ENCODE measurements at regions not wholly inside any gene's neighbourhood (a gene's known extent, or its start where the extent isn't known, plus 50 kb on each side); places are given as distances from the start of the nearest gene placed in this dataset.

DNA sequence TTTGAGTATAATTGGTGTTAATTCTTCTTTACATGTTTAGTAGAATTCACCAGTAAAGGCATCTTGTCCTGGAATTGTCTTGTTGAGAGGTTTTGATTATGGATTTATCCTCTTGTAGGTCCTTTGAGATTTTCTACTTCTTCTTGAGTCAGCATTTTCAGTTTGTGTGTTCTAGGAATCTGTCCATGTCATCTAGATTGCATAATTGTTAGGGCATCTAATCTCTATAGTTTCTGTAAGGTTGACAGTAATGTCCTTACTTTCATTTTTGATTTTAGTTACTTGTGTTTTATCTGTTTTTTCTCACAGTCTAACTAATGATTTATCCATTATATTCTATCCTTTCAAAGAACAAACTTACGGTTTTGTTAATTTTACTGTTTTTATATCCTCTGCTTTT, 492.0 kb downstream of the FGF9 start:
- ChIA-PET CTCF (no interaction called here), POLR2A (ENCODE audit: unreplicated experiment) (no interaction called here)
- Histone ChIP-seq H3K79me2 (ENCODE audit: low read length) (no peaks in the 10 kb centered on the region), H3K27ac (ENCODE audit: low read length) (no peak overlapping the region), H3F3A (ENCODE audit: low read length, unreplicated experiment) (no peaks in the 10 kb centered on the region), H3K4me2 (ENCODE audit: low read length) (no peak overlapping the region), H3K9me3 (ENCODE audit: low read length) (no peaks in the 10 kb centered on the region), H3K27me3 (ENCODE audit: low read length) (no peaks in the 10 kb centered on the region), H3K4me3 (ENCODE audit: low read length) (no peak overlapping the region), H3K9me2 (replicated peaks; ENCODE audit: low read length) (no peaks in the 10 kb centered on the region), H3K4me1 (ENCODE audit: insufficient read depth, low read length) (no peaks in the 10 kb centered on the region), H4K20me1 (ENCODE audit: low read length) (no peaks in the 10 kb centered on the region), H2AFZ (ENCODE audit: low read length) (no peak overlapping the region), H3K9ac (ENCODE audit: low read length) (no peak overlapping the region), H3K36me3 (ENCODE audit: low read depth, low read length) (no peaks in the 10 kb centered on the region)
- BruUV-seq (replicated peaks), result no TSS peak
- ATAC-seq (no peak), DNase-seq (no peak)
- intact Hi-C loops (cut with micrococcal nuclease), result no loop called here
- TF ChIP-seq, protein P1, sequence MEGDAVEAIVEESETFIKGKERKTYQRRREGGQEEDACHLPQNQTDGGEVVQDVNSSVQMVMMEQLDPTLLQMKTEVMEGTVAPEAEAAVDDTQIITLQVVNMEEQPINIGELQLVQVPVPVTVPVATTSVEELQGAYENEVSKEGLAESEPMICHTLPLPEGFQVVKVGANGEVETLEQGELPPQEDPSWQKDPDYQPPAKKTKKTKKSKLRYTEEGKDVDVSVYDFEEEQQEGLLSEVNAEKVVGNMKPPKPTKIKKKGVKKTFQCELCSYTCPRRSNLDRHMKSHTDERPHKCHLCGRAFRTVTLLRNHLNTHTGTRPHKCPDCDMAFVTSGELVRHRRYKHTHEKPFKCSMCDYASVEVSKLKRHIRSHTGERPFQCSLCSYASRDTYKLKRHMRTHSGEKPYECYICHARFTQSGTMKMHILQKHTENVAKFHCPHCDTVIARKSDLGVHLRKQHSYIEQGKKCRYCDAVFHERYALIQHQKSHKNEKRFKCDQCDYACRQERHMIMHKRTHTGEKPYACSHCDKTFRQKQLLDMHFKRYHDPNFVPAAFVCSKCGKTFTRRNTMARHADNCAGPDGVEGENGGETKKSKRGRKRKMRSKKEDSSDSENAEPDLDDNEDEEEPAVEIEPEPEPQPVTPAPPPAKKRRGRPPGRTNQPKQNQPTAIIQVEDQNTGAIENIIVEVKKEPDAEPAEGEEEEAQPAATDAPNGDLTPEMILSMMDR (conservative IDR thresholded peaks at IDR 0.05; ENCODE audit: low read depth, low read length), result no peak
- TF ChIP-seq EZH2phosphoT487 (IDR thresholded peaks at IDR 0.05; ENCODE audit: borderline replicate concordance, low read length) (no peak), EZH2 (IDR thresholded peaks at IDR 0.05; ENCODE audit: low read length, unreplicated experiment) (no peak)

DNA sequence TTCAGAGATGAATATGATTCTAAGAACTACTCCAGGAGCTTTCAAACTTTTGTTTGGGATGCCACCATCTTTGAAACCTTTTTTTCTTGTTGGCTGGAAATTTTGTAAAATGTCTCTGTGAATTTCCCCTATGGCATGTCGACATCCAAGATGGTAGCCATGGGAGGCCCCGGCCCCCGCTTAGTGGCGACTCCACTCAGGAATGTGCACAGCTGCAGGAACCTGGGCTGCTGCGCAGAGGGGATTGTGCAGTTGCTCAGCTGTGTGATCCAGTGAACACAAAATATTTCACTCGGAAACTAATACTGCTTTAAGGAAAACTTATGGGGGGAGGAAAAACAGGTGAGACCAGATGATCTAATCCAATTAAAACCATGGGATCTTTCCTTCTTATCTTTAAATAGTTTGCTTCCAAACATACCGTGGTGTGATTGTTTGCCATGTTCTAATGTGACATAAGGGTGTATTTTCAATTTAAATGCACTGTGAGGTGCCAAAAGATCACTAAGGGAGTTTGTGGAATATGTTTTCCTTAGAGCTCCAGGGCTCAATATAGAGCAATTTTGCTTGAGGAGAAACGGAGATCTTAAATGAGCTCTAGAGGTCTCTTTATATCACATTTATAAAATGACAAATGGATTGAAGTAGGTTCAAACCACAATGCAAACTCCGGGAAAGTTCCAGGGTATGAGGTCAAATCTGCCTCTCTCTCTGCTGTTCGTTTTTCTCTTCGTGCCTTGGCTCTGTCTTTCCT, 497.7 kb downstream of the FGF9 start:
- Histone ChIP-seq H3F3A (ENCODE audit: low read length, unreplicated experiment) (no peaks in the 10 kb centered on the region), H3K4me2 (ENCODE audit: low read length) (no peak overlapping the region), H3K9ac (ENCODE audit: low read length) (no peak overlapping the region), H3K4me3 (ENCODE audit: low read length) (no peak overlapping the region), H3K9me2 (replicated peaks; ENCODE audit: low read length) (no peaks in the 10 kb centered on the region), H4K20me1 (ENCODE audit: low read length) (no peaks in the 10 kb centered on the region), H2AFZ (ENCODE audit: low read length) (no peak overlapping the region), H3K27ac (ENCODE audit: low read length) (no peak overlapping the region), H3K79me2 (ENCODE audit: low read length) (no peaks in the 10 kb centered on the region), H3K4me1 (ENCODE audit: insufficient read depth, low read length) (no peaks in the 10 kb centered on the region), H3K9me3 (ENCODE audit: low read length) (no peaks in the 10 kb centered on the region), H3K36me3 (ENCODE audit: low read depth, low read length) (no peaks in the 10 kb centered on the region), H3K27me3 (ENCODE audit: low read length) (no peaks in the 10 kb centered on the region)
- no peak for ATAC-seq
- intact Hi-C loops (cut with micrococcal nuclease), result no loop called here
- no TSS peak for BruUV-seq (replicated peaks)
- ChIA-PET POLR2A (ENCODE audit: unreplicated experiment) (no interaction called here), CTCF (no interaction called here)
- DNase-seq, result no peak
- no peak for TF ChIP-seq EZH2phosphoT487 (IDR thresholded peaks at IDR 0.05; ENCODE audit: borderline replicate concordance, low read length)
- TF ChIP-seq, protein P1 (conservative IDR thresholded peaks at IDR 0.05; ENCODE audit: low read depth, low read length), result no peak

DNA sequence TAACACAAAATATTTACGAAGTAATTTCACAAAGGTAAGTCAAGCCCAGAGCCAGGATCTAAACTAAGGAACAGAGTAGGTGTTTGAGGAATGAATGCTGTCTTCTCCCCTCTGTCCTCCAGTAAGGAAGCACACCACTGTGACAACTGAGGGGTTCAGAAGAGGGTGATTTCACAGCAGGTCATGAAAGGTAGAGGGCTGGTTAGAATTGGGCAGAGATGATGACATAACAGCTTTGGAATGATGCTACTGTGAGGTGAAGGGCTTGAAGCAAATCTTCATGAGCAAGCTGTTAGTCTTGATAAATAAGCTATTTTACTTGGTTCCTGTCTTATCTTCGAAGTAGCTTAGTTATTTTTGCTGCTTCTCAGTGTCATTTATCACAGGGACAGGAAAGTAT, 498.6 kb downstream of the FGF9 start:
- Histone ChIP-seq H4K20me1 (ENCODE audit: low read length) (no peaks in the 10 kb centered on the region), H3K36me3 (ENCODE audit: low read depth, low read length) (no peaks in the 10 kb centered on the region), H3K4me2 (ENCODE audit: low read length) (no peak overlapping the region), H2AFZ (ENCODE audit: low read length) (no peak overlapping the region), H3K9me3 (ENCODE audit: low read length) (no peaks in the 10 kb centered on the region), H3K4me1 (ENCODE audit: insufficient read depth, low read length) (no peaks in the 10 kb centered on the region), H3K9ac (ENCODE audit: low read length) (no peak overlapping the region), H3K27ac (ENCODE audit: low read length) (no peak overlapping the region), H3F3A (ENCODE audit: low read length, unreplicated experiment) (no peaks in the 10 kb centered on the region), H3K9me2 (replicated peaks; ENCODE audit: low read length) (no peaks in the 10 kb centered on the region), H3K27me3 (ENCODE audit: low read length) (no peaks in the 10 kb centered on the region), H3K4me3 (ENCODE audit: low read length) (no peak overlapping the region), H3K79me2 (ENCODE audit: low read length) (no peaks in the 10 kb centered on the region)
- ATAC-seq (no peak), DNase-seq (no peak)
- POLR2A ChIA-PET (ENCODE audit: unreplicated experiment), result no interaction called here
- no TSS peak for BruUV-seq (replicated peaks)
- intact Hi-C loops (cut with micrococcal nuclease), result no loop called here
- TF ChIP-seq EZH2 (IDR thresholded peaks at IDR 0.05; ENCODE audit: low read length, unreplicated experiment) (no peak), EZH2phosphoT487 (IDR thresholded peaks at IDR 0.05; ENCODE audit: borderline replicate concordance, low read length) (no peak)
- TF ChIP-seq, protein P1 (conservative IDR thresholded peaks at IDR 0.05; ENCODE audit: low read depth, low read length), result no peak
- CTCF ChIA-PET, result no interaction called here
